Sigmoid colon (tissue), 6 donors: ENCODE measurements at regions not wholly inside any gene's neighbourhood (a gene's known extent, or its start where the extent isn't known, plus 50 kb on each side); places are given as distances from the start of the nearest gene placed in this dataset.
A peak's percentile ranks its signal among the peaks of the same experiment; 100 is the strongest.

Experiments used
- DNase-seq: peaks from one replicate; pipeline ENCODE4 v3.0.0-alpha.2; 2019
- H3K27ac ChIP-seq, 4 donors: fragments of 200-600 bp; sonication (generic); one replicate each; pipeline ENCODE4 v1.5.1; 2016 to 2019; ENCODE audit warnings: mild to moderate bottlenecking in 1 of 4
- H3K27me3 ChIP-seq, 3 donors: fragments of 200-600 bp; sonication (generic); one replicate each; pipeline ENCODE4 v1.5.1; 2019; ENCODE audit warnings: mild to moderate bottlenecking in 1 of 3
- H3K36me3 ChIP-seq, 4 donors: fragments of 200-600 bp; sonication (generic); one replicate each; pipeline ENCODE4 v1.5.1; 2016 to 2019
- H3K4me1 ChIP-seq, 4 donors: fragments of 200-600 bp; sonication (generic); one replicate each; pipeline ENCODE4 v1.5.1; 2017 to 2019
- H3K4me3 ChIP-seq, 4 donors: fragments of 200-600 bp; sonication (generic); one replicate each; pipeline ENCODE4 v1.5.1; 2017 to 2019; ENCODE audit warnings: mild to moderate bottlenecking in 2 of 4, moderate library complexity in 1 of 4
- H3K9me3 ChIP-seq, 4 donors: fragments of 200-600 bp in 3 of 4; sonication (generic) in 3 of 4; one replicate each; pipeline versions ENCODE4 v1.5.1 to v1.6.1; 2013 to 2019
- CTCF ChIP-seq, 4 experiments: fragments of 450-650 bp in 3 of 4; fragments of 200-600 bp in 1 of 4; IDR thresholded peaks; one replicate each; pipeline ENCODE4 v1.5.1; 2016 to 2019; ENCODE audit warnings: antibody characterized with exemption in 4 of 4, mild to moderate bottlenecking in 3 of 4, moderate library complexity in 2 of 4
- EP300 ChIP-seq, 4 donors: sonication (generic); formaldehyde crosslinking; IDR thresholded peaks; one replicate each; pipeline ENCODE4 v1.6.1; 2017; ENCODE audit warnings: antibody characterized with exemption in 4 of 4
- POLR2A ChIP-seq, 2 donors: fragments of 450-650 bp; IDR thresholded peaks; one replicate each; pipeline ENCODE4 v1.6.1; 2016; ENCODE audit warnings: antibody characterized with exemption in 2 of 2, mild to moderate bottlenecking in 2 of 2, moderate library complexity in 2 of 2
- POLR2AphosphoS5 ChIP-seq, 4 donors: sonication (generic); formaldehyde crosslinking; IDR thresholded peaks; one replicate each; pipeline ENCODE4 v1.6.1; 2017; ENCODE audit warnings: antibody characterized with exemption in 4 of 4
- WGBS, 2 donors: extraction: QIAGEN DNeasy Blood & Tissue Kit; methylation state at CpG; one replicate each; pipeline ENCODE4 v1.1.7; 2013; 5-methylcytosine and 5-hydroxymethylcytosine counted together
- intact Hi-C: fragments of 100-400 bp; cut with DNase I; formaldehyde crosslinking; loops from one replicate; pipeline ENCODE4 v1.15.1; 2023
- donor health status: healthy with polysubstance abuse.
- donor health status: healthy.

- no peak overlapping the region for H3K27ac ChIP-seq
- no peaks in the 10 kb centered on the region for H3K36me3 ChIP-seq
- no peaks in the 10 kb centered on the region for H3K9me3 ChIP-seq
- intact Hi-C loops, result no loop called here
- H3K27me3 ChIP-seq, result no peaks in the 10 kb centered on the region
- 86 to 88% methylated on average over 16 of the region's 16 CpGs for WGBS, 2 donors
- TF ChIP-seq POLR2AphosphoS5 (IDR thresholded peaks at IDR 0.05) (no peak), CTCF (IDR thresholded peaks at IDR 0.05) (no peak), EP300 (IDR thresholded peaks at IDR 0.05) (no peak), POLR2A (IDR thresholded peaks at IDR 0.05) (no peak)
- H3K4me3 ChIP-seq, result no peak overlapping the region
- peaks cover 0 to 3% (median 0%) of the 10 kb centered on the region in 4 donors for H3K4me1 ChIP-seq
- DNase-seq, result peak; percentile 10
These were observed 109.1 kb downstream of the DACT2 start for GRCh38 chr6:168210239-168211105.

GRCh38 chr6:168209420-168209819, 110.2 kb downstream of the DACT2 start:
- peak; percentile 51 for DNase-seq
- 83 to 95% methylated on average over 10 of the region's 10 CpGs for WGBS, 2 donors
- Histone ChIP-seq H3K4me3 (no peak overlapping the region), H3K9me3 (no peaks in the 10 kb centered on the region), H3K27ac (no peak overlapping the region), H3K27me3 (no peaks in the 10 kb centered on the region), H3K4me1 (peaks cover 0 to 3% (median 0%) of the 10 kb centered on the region in 4 donors), H3K36me3 (no peaks in the 10 kb centered on the region)
- no peak for TF ChIP-seq POLR2AphosphoS5 (IDR thresholded peaks at IDR 0.05)
- no peak for TF ChIP-seq EP300 (IDR thresholded peaks at IDR 0.05)
- TF ChIP-seq POLR2A (IDR thresholded peaks at IDR 0.05), result no peak
- TF ChIP-seq CTCF (IDR thresholded peaks at IDR 0.05), result no peak
- intact Hi-C loops, result no loop called here

GRCh38 chr6:168208854-168209253, 110.7 kb downstream of the DACT2 start:
- Histone ChIP-seq H3K27ac (no peak overlapping the region), H3K4me3 (no peak overlapping the region), H3K27me3 (no peaks in the 10 kb centered on the region), H3K4me1 (peaks cover 0 to 3% (median 0%) of the 10 kb centered on the region in 4 donors), H3K9me3 (no peaks in the 10 kb centered on the region), H3K36me3 (no peaks in the 10 kb centered on the region)
- intact Hi-C loops, result no loop called here
- TF ChIP-seq POLR2AphosphoS5 (IDR thresholded peaks at IDR 0.05) (no peak), CTCF (IDR thresholded peaks at IDR 0.05) (no peak), POLR2A (IDR thresholded peaks at IDR 0.05) (no peak), EP300 (IDR thresholded peaks at IDR 0.05) (no peak)
- DNase-seq, result peak; percentile 26
- 83 to 89% methylated on average over 10 of the region's 10 CpGs for WGBS, 2 donors

GRCh38 chr6:168208402-168208801, 111.2 kb downstream of the DACT2 start:
- WGBS, 2 donors, result 91% methylated on average over 8 of the region's 8 CpGs
- DNase-seq, result peak; percentile 46
- TF ChIP-seq EP300 (IDR thresholded peaks at IDR 0.05) (no peak), POLR2AphosphoS5 (IDR thresholded peaks at IDR 0.05) (no peak), POLR2A (IDR thresholded peaks at IDR 0.05) (no peak), CTCF (IDR thresholded peaks at IDR 0.05) (no peak)
- Histone ChIP-seq H3K4me1 (peaks cover 0 to 3% (median 0%) of the 10 kb centered on the region in 4 donors), H3K36me3 (no peaks in the 10 kb centered on the region), H3K9me3 (no peaks in the 10 kb centered on the region), H3K27ac (no peak overlapping the region), H3K4me3 (no peak overlapping the region), H3K27me3 (no peaks in the 10 kb centered on the region)
- intact Hi-C loops, result no loop called here
